ENCODE measurements at regions not wholly inside any gene's neighbourhood (a gene's known extent, or its start where the extent isn't known, plus 50 kb on each side); places are given as distances from the start of the nearest gene placed in this dataset.
"Not testable (repeated sequence)": the region's sequence is repeated elsewhere in the genome, so short reads cannot be mapped to it uniquely, and the experiment has no call there.

DNA sequence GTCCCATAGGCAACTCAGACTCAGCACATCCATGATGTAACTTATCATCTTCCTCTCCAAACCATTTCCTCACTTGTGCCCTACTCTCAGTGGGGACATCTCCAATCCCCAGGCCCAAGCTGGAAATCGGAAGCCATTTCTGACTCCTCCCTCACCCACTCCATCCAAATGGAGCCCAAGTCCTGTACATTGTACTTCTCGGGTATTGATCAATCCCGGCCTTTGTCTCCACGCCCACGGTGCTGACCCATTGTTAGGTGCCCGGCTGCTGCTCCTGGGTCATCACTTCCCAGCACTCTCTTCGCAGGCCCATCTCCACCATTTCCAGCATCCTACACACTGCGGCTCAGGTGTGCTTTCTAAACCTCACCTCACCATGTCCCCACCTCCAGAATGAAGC, 1969.6 kb downstream of the FOXD4L5 start:
- H3K4me3 ChIP-seq (ENCODE audit: extremely low read depth in 1 of 4, insufficient read depth in 2 of 4, low read depth in 3 of 4, low read length in 4 of 4); H3K79me1 ChIP-seq (ENCODE audit: low read depth, low read length); H2BK15ac ChIP-seq (ENCODE audit: low read length); H2AFZ ChIP-seq (ENCODE audit: low read length); H2BK12ac ChIP-seq (ENCODE audit: low read depth, low read length); H2BK20ac ChIP-seq (ENCODE audit: low read length); H3K27ac ChIP-seq (ENCODE audit: low read depth, low read length); H3K79me2 ChIP-seq (ENCODE audit: control insufficient read depth in 1 of 2, insufficient read depth in 2 of 2, low read length in 2 of 2); POLR2A ChIA-PET (ENCODE audit: partially characterized antibody); H3K23ac ChIP-seq (ENCODE audit: insufficient read length); H3K4me1 ChIP-seq (replicated peaks in 1 of 4; ENCODE audit: control insufficient read depth in 3 of 4, insufficient read depth in 4 of 4, low read length in 3 of 4); H2BK120ac ChIP-seq (replicated peaks; ENCODE audit: low read depth, low read length); H4K20me1 ChIP-seq (replicated peaks in 1 of 2; ENCODE audit: control insufficient read depth in 1 of 2, insufficient read depth in 2 of 2, low read length in 2 of 2); H4K5ac ChIP-seq (ENCODE audit: insufficient read length, low read depth, low read length); H3K9ac ChIP-seq (replicated peaks in 1 of 4; ENCODE audit: extremely low read depth in 1 of 4, low read depth in 3 of 4, low read length in 3 of 4); H3K9me3 ChIP-seq (ENCODE audit: insufficient read depth in 2 of 2, low read depth in 1 of 2, low read length in 1 of 2); H3K36me3 ChIP-seq (ENCODE audit: control insufficient read depth in 2 of 4, insufficient read depth in 4 of 4, low read length in 3 of 4); H3K14ac ChIP-seq (ENCODE audit: insufficient read length); FAIRE-seq; H3K4ac ChIP-seq (replicated peaks; ENCODE audit: insufficient read length, low read depth, low read length); H3K18ac ChIP-seq (ENCODE audit: extremely low read depth, low read length); DNase-seq (ENCODE audit: low read depth in 1 of 2, low spot score in 2 of 2); H4K91ac ChIP-seq (replicated peaks; ENCODE audit: insufficient read length, low read length); H3K56ac ChIP-seq (replicated peaks; ENCODE audit: insufficient read length, low read depth, low read length); H2BK5ac ChIP-seq (ENCODE audit: low read depth, low read length); H2AK5ac ChIP-seq (ENCODE audit: low read depth, low read length); H3K4me2 ChIP-seq (ENCODE audit: insufficient read depth in 1 of 2, low read depth in 2 of 2, low read length in 2 of 2); H4K8ac ChIP-seq (ENCODE audit: extremely low read depth, insufficient read depth, low read length); H3K23me2 ChIP-seq (ENCODE audit: low read depth, low read length); CTCF ChIA-PET (ENCODE audit: partially characterized antibody); H3K27me3 ChIP-seq (replicated peaks in 1 of 4; ENCODE audit: control insufficient read depth in 3 of 4, extremely low read depth in 1 of 4, insufficient read depth in 3 of 4, low read length in 3 of 4): not testable (repeated sequence)
- 83% methylated on average over 7 of the region's 8 CpGs; no CpG with 5 or more reads in 1 of the 2 experiments for WGBS, 2 experiments (ENCODE audit: extremely low coverage in 1 of 2, insufficient coverage in 1 of 2, insufficient read length in 1 of 2, insufficient replicate concordance in 2 of 2, low coverage in 1 of 2, low lambda C conversion rate in 2 of 2, missing lambda C conversion rate in 1 of 2)

GRCh38 chr9:63296848-63297247, 1988.2 kb downstream of the FOXD4L5 start:
- FAIRE-seq; H3K79me2 ChIP-seq (ENCODE audit: control insufficient read depth in 1 of 2, insufficient read depth in 2 of 2, low read length in 2 of 2); H4K5ac ChIP-seq (ENCODE audit: insufficient read length, low read depth, low read length); H3K4me1 ChIP-seq (replicated peaks in 1 of 4; ENCODE audit: control insufficient read depth in 3 of 4, insufficient read depth in 4 of 4, low read length in 3 of 4); H3K14ac ChIP-seq (ENCODE audit: insufficient read length); H2BK15ac ChIP-seq (ENCODE audit: low read length); H3K79me1 ChIP-seq (ENCODE audit: low read depth, low read length); H3K36me3 ChIP-seq (ENCODE audit: control insufficient read depth in 2 of 4, insufficient read depth in 4 of 4, low read length in 3 of 4); H4K8ac ChIP-seq (ENCODE audit: extremely low read depth, insufficient read depth, low read length); H3K4me3 ChIP-seq (ENCODE audit: extremely low read depth in 1 of 4, insufficient read depth in 2 of 4, low read depth in 3 of 4, low read length in 4 of 4); H3K9me3 ChIP-seq (ENCODE audit: insufficient read depth in 2 of 2, low read depth in 1 of 2, low read length in 1 of 2); H3K4me2 ChIP-seq (ENCODE audit: insufficient read depth in 1 of 2, low read depth in 2 of 2, low read length in 2 of 2); CTCF ChIA-PET (ENCODE audit: partially characterized antibody); H2BK20ac ChIP-seq (ENCODE audit: low read length); H3K27ac ChIP-seq (ENCODE audit: low read depth, low read length); H3K9ac ChIP-seq (replicated peaks in 1 of 4; ENCODE audit: extremely low read depth in 1 of 4, low read depth in 3 of 4, low read length in 3 of 4); H2BK120ac ChIP-seq (replicated peaks; ENCODE audit: low read depth, low read length); H3K18ac ChIP-seq (ENCODE audit: extremely low read depth, low read length); H3K23ac ChIP-seq (ENCODE audit: insufficient read length); POLR2A ChIA-PET (ENCODE audit: partially characterized antibody); H2AK5ac ChIP-seq (ENCODE audit: low read depth, low read length); H3K4ac ChIP-seq (replicated peaks; ENCODE audit: insufficient read length, low read depth, low read length); H3K23me2 ChIP-seq (ENCODE audit: low read depth, low read length); H3K56ac ChIP-seq (replicated peaks; ENCODE audit: insufficient read length, low read depth, low read length); H2AFZ ChIP-seq (ENCODE audit: low read length); H3K27me3 ChIP-seq (replicated peaks in 1 of 4; ENCODE audit: control insufficient read depth in 3 of 4, extremely low read depth in 1 of 4, insufficient read depth in 3 of 4, low read length in 3 of 4); H2BK5ac ChIP-seq (ENCODE audit: low read depth, low read length); H4K20me1 ChIP-seq (replicated peaks in 1 of 2; ENCODE audit: control insufficient read depth in 1 of 2, insufficient read depth in 2 of 2, low read length in 2 of 2); H2BK12ac ChIP-seq (ENCODE audit: low read depth, low read length); H4K91ac ChIP-seq (replicated peaks; ENCODE audit: insufficient read length, low read length): not testable (repeated sequence)
- peak in 1 of 2 experiments; percentile 47 for DNase-seq (ENCODE audit: low read depth in 1 of 2, low spot score in 2 of 2)
- 91% methylated on average over 9 of the region's 14 CpGs; no CpG with 5 or more reads in 1 of the 2 experiments for WGBS, 2 experiments (ENCODE audit: extremely low coverage in 1 of 2, insufficient coverage in 1 of 2, insufficient read length in 1 of 2, insufficient replicate concordance in 2 of 2, low coverage in 1 of 2, low lambda C conversion rate in 2 of 2, missing lambda C conversion rate in 1 of 2)

All from H1 (cell line).